ENCODE measurements at regions not wholly inside any gene's neighbourhood (a gene's known extent, or its start where the extent isn't known, plus 50 kb on each side); places are given as distances from the start of the nearest gene placed in this dataset.

- H3K36me3 ChIP-seq (ENCODE audit: insufficient read depth, low read length): no peaks in the 10 kb centered on the region
- H3F3A ChIP-seq (ENCODE audit: insufficient read depth, low read length, poor library complexity, severe bottlenecking): no peaks in the 10 kb centered on the region
- no peak overlapping the region for H3K4me3 ChIP-seq (ENCODE audit: low read length)
- no peak overlapping the region for H3K9ac ChIP-seq (ENCODE audit: low read length)
- no peaks in the 10 kb centered on the region for H3K9me3 ChIP-seq (ENCODE audit: low read length)
- no peak overlapping the region for H3K27ac ChIP-seq (ENCODE audit: low read length)
- no peaks in the 10 kb centered on the region for H4K20me1 ChIP-seq (ENCODE audit: insufficient read depth)
- H3K4me2 ChIP-seq (ENCODE audit: low read length): no peak overlapping the region
- H3K79me2 ChIP-seq (replicated peaks; ENCODE audit: insufficient read depth, low read length): no peaks in the 10 kb centered on the region
- TF ChIP-seq TAF1 (IDR thresholded peaks at IDR 0.05; ENCODE audit: low read depth): no peak
- TF ChIP-seq EZH2 (IDR thresholded peaks at IDR 0.05; ENCODE audit: borderline replicate concordance, insufficient read depth, low read length, poor library complexity, severe bottlenecking): no peak
- no peak for TF ChIP-seq RAD21 (conservative IDR thresholded peaks at IDR 0.05)
- no peak for TF ChIP-seq POLR2AphosphoS5 (IDR thresholded peaks at IDR 0.05)
- TF ChIP-seq MXI1 (conservative IDR thresholded peaks at IDR 0.05; ENCODE audit: poor library complexity, severe bottlenecking): no peak
- TF ChIP-seq REST (IDR thresholded peaks at IDR 0.05; ENCODE audit: borderline replicate concordance): no peak
- no peak for TF ChIP-seq CTCF (IDR thresholded peaks at IDR 0.05; ENCODE audit: poor library complexity, severe bottlenecking)
- no peak for TF ChIP-seq EP300 (conservative IDR thresholded peaks at IDR 0.05; ENCODE audit: poor library complexity, severe bottlenecking)
- TF ChIP-seq SMC3 (conservative IDR thresholded peaks at IDR 0.05; ENCODE audit: poor library complexity): no peak
- H3K9me2 ChIP-seq (ENCODE audit: insufficient read depth, low read length): no peaks in the 10 kb centered on the region
- no peaks in the 10 kb centered on the region for H3K27me3 ChIP-seq (ENCODE audit: insufficient read depth, low read depth, low read length)
- H2AFZ ChIP-seq (ENCODE audit: low read depth, low read length): no peak overlapping the region
Measured at GRCh38 chr1:8115031-8115768, 89.1 kb upstream of the ERRFI1 start.

GRCh38 chr1:8113262-8114220 is 87.4 kb upstream of the ERRFI1 start:
- no peak for TF ChIP-seq CTCF (IDR thresholded peaks at IDR 0.05; ENCODE audit: poor library complexity, severe bottlenecking)
- no peak for TF ChIP-seq SMC3 (conservative IDR thresholded peaks at IDR 0.05; ENCODE audit: poor library complexity)
- TF ChIP-seq EP300 (conservative IDR thresholded peaks at IDR 0.05; ENCODE audit: poor library complexity, severe bottlenecking): no peak
- TF ChIP-seq EZH2 (IDR thresholded peaks at IDR 0.05; ENCODE audit: borderline replicate concordance, insufficient read depth, low read length, poor library complexity, severe bottlenecking): no peak
- no peak for TF ChIP-seq POLR2AphosphoS5 (IDR thresholded peaks at IDR 0.05)
- no peak for TF ChIP-seq MXI1 (conservative IDR thresholded peaks at IDR 0.05; ENCODE audit: poor library complexity, severe bottlenecking)
- no peak for TF ChIP-seq RAD21 (conservative IDR thresholded peaks at IDR 0.05)
- TF ChIP-seq REST (IDR thresholded peaks at IDR 0.05; ENCODE audit: borderline replicate concordance): no peak
- TF ChIP-seq TAF1 (IDR thresholded peaks at IDR 0.05; ENCODE audit: low read depth): no peak
- no peak overlapping the region for H2AFZ ChIP-seq (ENCODE audit: low read depth, low read length)
- H3K9me3 ChIP-seq (ENCODE audit: low read length): no peaks in the 10 kb centered on the region
- H3K36me3 ChIP-seq (ENCODE audit: insufficient read depth, low read length): no peaks in the 10 kb centered on the region
- no peak overlapping the region for H3K4me3 ChIP-seq (ENCODE audit: low read length)
- no peaks in the 10 kb centered on the region for H3F3A ChIP-seq (ENCODE audit: insufficient read depth, low read length, poor library complexity, severe bottlenecking)
- H3K4me2 ChIP-seq (ENCODE audit: low read length): no peak overlapping the region
- no peak overlapping the region for H3K9ac ChIP-seq (ENCODE audit: low read length)
- no peaks in the 10 kb centered on the region for H3K79me2 ChIP-seq (replicated peaks; ENCODE audit: insufficient read depth, low read length)
- H3K9me2 ChIP-seq (ENCODE audit: insufficient read depth, low read length): no peaks in the 10 kb centered on the region
- no peaks in the 10 kb centered on the region for H4K20me1 ChIP-seq (ENCODE audit: insufficient read depth)
- no peaks in the 10 kb centered on the region for H3K27me3 ChIP-seq (ENCODE audit: insufficient read depth, low read depth, low read length)
- no peak overlapping the region for H3K27ac ChIP-seq (ENCODE audit: low read length)
